Epithelial cell of proximal tubule (primary cell): ENCODE measurements at regions not wholly inside any gene's neighbourhood (a gene's known extent, or its start where the extent isn't known, plus 50 kb on each side); places are given as distances from the start of the nearest gene placed in this dataset.

ENCODE experiments used
- DNase-seq: peaks from one replicate; pipeline ENCODE4 v3.0.0-alpha.2; 2011; ENCODE audit warnings: low read depth
- H3K4me3 ChIP-seq: 2 replicates; pipeline ENCODE4 v1.5.1; 2011; ENCODE audit warnings: low read depth, mild to moderate bottlenecking, low read length
- CTCF ChIP-seq: conservative IDR thresholded peaks from 2 replicates; pipeline ENCODE4 v1.5.1; 2012; ENCODE audit warnings: low read depth, mild to moderate bottlenecking, low read length

- no peak for DNase-seq
- no peak for TF ChIP-seq CTCF
- H3K4me3 ChIP-seq, result no peak overlapping the region
Measured at GRCh38 chr6:4496284-4496683, 279.9 kb upstream of the CDYL start.

- no peak for TF ChIP-seq CTCF
- DNase-seq, result no peak
- no peak overlapping the region for H3K4me3 ChIP-seq
Measured at GRCh38 chr6:4491501-4492260, 284.5 kb upstream of the CDYL start.

DNA sequence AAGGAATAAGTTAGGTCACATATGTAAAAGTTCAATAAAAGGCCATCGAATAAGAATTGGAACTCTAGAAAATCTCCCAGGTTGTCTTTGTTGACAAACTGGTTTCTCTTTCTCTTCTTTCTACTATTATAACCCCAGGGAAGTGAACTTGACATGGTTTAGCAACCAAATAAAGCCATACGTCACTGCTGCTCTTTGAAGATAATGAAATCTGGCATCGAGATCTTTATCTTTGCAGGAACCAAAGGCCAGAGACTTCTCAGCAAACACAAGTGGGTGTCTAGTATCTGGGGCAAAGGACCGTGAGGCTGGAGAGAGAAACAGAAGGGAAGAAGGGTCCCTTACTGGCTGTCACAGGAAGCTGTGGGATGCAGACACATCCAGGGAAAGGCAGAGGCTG is 286.7 kb upstream of the CDYL start:
- DNase-seq, result no peak
- no peak overlapping the region for H3K4me3 ChIP-seq
- no peak for TF ChIP-seq CTCF

GRCh38 chr6:4488389-4488788 is 287.8 kb upstream of the CDYL start:
- no peak for DNase-seq

DNA sequence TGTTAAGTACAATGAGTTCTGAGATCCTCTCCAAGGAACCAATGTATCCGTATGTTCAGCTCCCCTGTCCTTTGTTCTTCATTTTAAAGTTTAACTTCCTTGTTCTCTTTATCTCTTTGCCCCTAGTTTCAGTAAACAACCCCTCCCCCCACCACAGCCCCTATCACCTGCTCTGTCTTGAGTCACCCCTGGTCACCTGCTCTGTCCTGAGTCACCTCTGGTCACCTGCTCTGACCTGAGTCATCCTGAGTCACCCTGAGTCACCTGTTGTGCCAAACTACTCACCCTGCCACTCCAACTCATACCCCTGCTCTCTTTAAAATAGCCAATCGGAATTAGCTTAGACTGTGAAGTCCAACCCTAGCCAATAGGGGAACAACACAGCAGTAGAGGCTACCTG is 288.7 kb upstream of the CDYL start:
- H3K4me3 ChIP-seq, result no peak overlapping the region
- TF ChIP-seq CTCF, result no peak
- no peak for DNase-seq

More at GRCh38 chr6:4488389-4488788, 287.8 kb upstream of the CDYL start:
- H3K4me3 ChIP-seq, result no peak overlapping the region
- TF ChIP-seq CTCF, result no peak

- H3K4me3 ChIP-seq, result no peak overlapping the region
- no peak for DNase-seq
- TF ChIP-seq CTCF, result no peak
Measured at GRCh38 chr6:4486568-4487315, 289.5 kb upstream of the CDYL start.
